RWPE1 (cell line): ENCODE measurements at regions not wholly inside any gene's neighbourhood (a gene's known extent, or its start where the extent isn't known, plus 50 kb on each side); places are given as distances from the start of the nearest gene placed in this dataset.

ENCODE experiments used
- CTCF ChIA-PET: fragments of 350-600 bp; sonication (Branson Sonifier 250); formaldehyde crosslinking; extraction: SDS; loops from one replicate; lab custom pipeline; 2021; lab: Yijun Ruan, JAX
- POLR2A ChIA-PET: fragments of 400-600 bp; formaldehyde crosslinking; extraction: SDS; loops from one replicate; lab custom pipeline; 2020; ENCODE audit warnings: antibody characterized with exemption; ENCODE audit not compliant: low non-redundant PET; lab: Yijun Ruan, JAX
- DNase-seq: peaks from one replicate; pipeline ENCODE4 v3.0.0; 2012; ENCODE audit warnings: low spot score
- H3K27ac ChIP-seq: fragments of 450-650 bp; 2 replicates; pipeline ENCODE4 v1.5.1; 2017
- CTCF ChIP-seq: fragments of 450-650 bp; conservative IDR thresholded peaks from 2 replicates; pipeline ENCODE4 v1.5.1; 2017; ENCODE audit warnings: low read depth, mild to moderate bottlenecking

DNA sequence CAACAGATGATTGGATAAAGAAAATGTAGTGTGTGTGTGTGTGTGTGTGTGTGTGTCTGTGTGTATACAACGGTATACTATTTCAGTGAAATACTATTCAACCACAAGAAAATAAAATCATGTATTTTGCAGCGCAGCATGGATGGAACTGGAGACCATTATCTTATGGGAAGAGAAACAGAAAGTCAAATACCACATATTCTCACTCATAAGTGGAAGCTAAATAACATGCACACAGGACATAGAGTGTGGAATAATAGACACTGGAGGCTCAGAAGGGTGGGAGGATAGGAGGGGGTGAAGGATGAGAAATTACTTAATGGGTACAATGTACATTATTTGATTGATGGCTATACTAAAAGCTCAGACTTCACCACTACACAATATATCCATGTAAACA is 609.1 kb upstream of the SLC39A10 start:
- CTCF ChIA-PET: no interaction called here

GRCh38 chr2:195044801-195045200 is 612.2 kb upstream of the SLC39A10 start:
- TF ChIP-seq CTCF: no peak
- ChIA-PET CTCF (no interaction called here), POLR2A (no interaction called here)
- H3K27ac ChIP-seq: no peak overlapping the region
- DNase-seq: no peak

More for the DNA sequence above, 609.1 kb upstream of the SLC39A10 start:
- no peak for TF ChIP-seq CTCF
- POLR2A ChIA-PET: no interaction called here
- DNase-seq: no peak
- no peak overlapping the region for H3K27ac ChIP-seq

DNA sequence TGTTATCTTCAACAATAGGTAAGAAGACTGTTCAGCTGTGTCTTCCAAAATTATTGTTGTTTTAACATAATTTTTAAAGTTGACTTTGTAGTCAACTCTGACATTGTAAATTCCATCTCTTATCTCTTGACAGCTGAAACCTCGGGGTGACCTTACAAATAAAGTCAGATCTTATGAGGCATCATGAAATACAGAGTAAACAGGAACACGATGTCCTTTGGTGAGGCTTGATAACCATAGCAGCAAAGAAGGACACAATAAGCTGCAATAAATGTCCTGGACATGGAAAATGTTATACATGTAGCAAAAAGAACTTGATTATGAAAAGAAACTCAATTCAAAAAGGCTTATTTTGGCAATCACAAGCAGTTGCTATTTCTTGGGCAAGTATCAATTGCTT is 618.9 kb upstream of the SLC39A10 start:
- ChIA-PET CTCF (interaction anchor here (0.7 kb wide), 1 partner anchor 281 kb away, joined by 3 read pairs; no protein-coding TSS in a partner anchor), POLR2A (interaction anchor here (0.6 kb wide), 1 partner anchor 9 kb away, joined by 3 read pairs; no protein-coding TSS in a partner anchor)
- H3K27ac ChIP-seq: no peak overlapping the region
- no peak for DNase-seq
- no peak for TF ChIP-seq CTCF

DNA sequence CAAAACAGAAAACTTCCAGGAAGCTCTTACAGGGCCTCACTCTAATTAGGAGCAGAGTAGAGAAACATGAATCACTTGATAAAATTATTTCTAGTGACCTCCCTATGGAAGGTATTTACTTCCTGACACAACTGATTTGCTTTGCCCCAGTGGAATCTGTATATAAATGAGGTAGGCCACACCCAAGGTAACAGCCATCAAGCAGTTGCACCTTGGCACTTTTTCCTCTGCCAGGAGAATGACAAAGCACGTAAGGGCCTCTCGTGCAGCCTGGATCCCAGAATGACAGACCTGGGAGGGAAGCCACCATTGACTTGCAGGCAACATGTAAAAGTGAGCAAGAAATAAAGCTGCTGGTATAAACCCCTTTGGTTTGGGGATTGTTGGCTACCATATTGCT is 620.0 kb upstream of the SLC39A10 start:
- TF ChIP-seq CTCF: no peak
- no peak for DNase-seq
- H3K27ac ChIP-seq: no peak overlapping the region
- ChIA-PET POLR2A (no interaction called here), CTCF (no interaction called here)

- TF ChIP-seq CTCF: no peak
- H3K27ac ChIP-seq: no peak overlapping the region
- ChIA-PET CTCF (no interaction called here), POLR2A (no interaction called here)
- no peak for DNase-seq
Measured at GRCh38 chr2:195031411-195031810, 625.6 kb upstream of the SLC39A10 start.

- DNase-seq: no peak
- no peak overlapping the region for H3K27ac ChIP-seq
- ChIA-PET POLR2A (no interaction called here), CTCF (interaction anchor here (0.6 kb wide), 1 partner anchor 41 kb away, joined by 3 read pairs; no protein-coding TSS in a partner anchor)
- TF ChIP-seq CTCF: no peak
Measured at GRCh38 chr2:195029804-195030654, 627.0 kb upstream of the SLC39A10 start.
